HCT116 (cell line): ENCODE measurements at regions not wholly inside any gene's neighbourhood (a gene's known extent, or its start where the extent isn't known, plus 50 kb on each side); places are given as distances from the start of the nearest gene placed in this dataset.

ENCODE experiments used
- CEBPB ChIP-seq: IDR thresholded peaks from 2 replicates; pipeline ENCODE4 v1.6.1; 2012; ENCODE audit warnings: low read depth
- POLR2A ChIP-seq: IDR thresholded peaks from 2 replicates; pipeline ENCODE4 v1.7.0; 2011; ENCODE audit warnings: borderline replicate concordance; ENCODE audit not compliant: insufficient read depth, insufficient read length; ENCODE audit errors: extremely low read depth
- POLR2AphosphoS5 ChIP-seq: IDR thresholded peaks from 2 replicates; pipeline ENCODE4 v1.6.1; 2011; ENCODE audit warnings: mild to moderate bottlenecking, low read depth, low read length, moderate library complexity
- SIN3A ChIP-seq: IDR thresholded peaks from 2 replicates; pipeline ENCODE4 v1.6.1; 2012; ENCODE audit warnings: low read depth
- SP1 ChIP-seq: IDR thresholded peaks from 2 replicates; pipeline ENCODE4 v1.6.1; 2012; ENCODE audit warnings: low read depth
- SRF ChIP-seq: IDR thresholded peaks from 2 replicates; pipeline ENCODE4 v1.6.1; 2012; ENCODE audit warnings: low read depth
- YY1 ChIP-seq: IDR thresholded peaks from 2 replicates; pipeline ENCODE4 v1.6.1; 2011; ENCODE audit warnings: low read length, low read depth, moderate library complexity, mild to moderate bottlenecking; ENCODE audit not compliant: insufficient replicate concordance; ENCODE audit errors: extremely low read depth
- ZFX ChIP-seq: fragments of 450-650 bp; IDR thresholded peaks from 2 replicates; pipeline ENCODE4 v1.6.1; 2017
- ZNF274 ChIP-seq: fragments of 200-500 bp; sonication (Bioruptor generic); IDR thresholded peaks from 2 replicates; pipeline ENCODE4 v1.6.1; 2014; ENCODE audit warnings: mild to moderate bottlenecking, low read depth, low read length, inconsistent platforms
- TF ChIP-seq, protein P1 (sequence below), 3 experiments: fragments of 200-600 bp in 1 of 3; sonication (generic) in 1 of 3; IDR thresholded peaks in 2 of 3; conservative IDR thresholded peaks in 1 of 3; 2 replicates each; pipeline ENCODE4 v1.5.1; 2012 to 2017; ENCODE audit warnings: low read depth in 2 of 3, low read length in 2 of 3, antibody characterized with exemption in 1 of 3, borderline replicate concordance in 1 of 3, control low read depth in 1 of 3, mild to moderate bottlenecking in 1 of 3, mixed read lengths in 1 of 3, mixed run types in 1 of 3, moderate library complexity in 1 of 3; ENCODE audit not compliant: insufficient read depth in 1 of 3
- TF ChIP-seq, protein P2 (sequence below): IDR thresholded peaks from 2 replicates; pipeline ENCODE4 v1.6.1; 2012; ENCODE audit warnings: low read depth

DNA sequence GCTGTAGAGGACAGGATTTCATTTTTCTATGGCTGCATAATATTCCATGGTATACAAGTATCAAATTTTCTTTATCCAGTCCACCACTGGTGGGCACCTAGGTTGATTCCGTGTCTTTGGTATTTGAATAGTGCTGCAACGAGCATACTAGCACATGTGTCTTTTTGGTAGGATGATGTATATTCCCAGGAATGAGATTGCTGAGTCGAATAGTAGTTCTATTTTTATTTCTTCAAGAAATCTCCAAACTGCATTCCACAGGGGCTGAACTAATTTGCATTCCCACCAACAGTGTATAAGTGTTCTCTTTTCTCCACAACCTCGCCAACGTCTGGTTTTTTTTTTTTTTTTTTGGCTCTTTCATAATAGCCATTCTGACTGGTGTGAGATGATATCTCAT lies 550.0 kb downstream of the REEP3 start:
- TF ChIP-seq, protein P1, sequence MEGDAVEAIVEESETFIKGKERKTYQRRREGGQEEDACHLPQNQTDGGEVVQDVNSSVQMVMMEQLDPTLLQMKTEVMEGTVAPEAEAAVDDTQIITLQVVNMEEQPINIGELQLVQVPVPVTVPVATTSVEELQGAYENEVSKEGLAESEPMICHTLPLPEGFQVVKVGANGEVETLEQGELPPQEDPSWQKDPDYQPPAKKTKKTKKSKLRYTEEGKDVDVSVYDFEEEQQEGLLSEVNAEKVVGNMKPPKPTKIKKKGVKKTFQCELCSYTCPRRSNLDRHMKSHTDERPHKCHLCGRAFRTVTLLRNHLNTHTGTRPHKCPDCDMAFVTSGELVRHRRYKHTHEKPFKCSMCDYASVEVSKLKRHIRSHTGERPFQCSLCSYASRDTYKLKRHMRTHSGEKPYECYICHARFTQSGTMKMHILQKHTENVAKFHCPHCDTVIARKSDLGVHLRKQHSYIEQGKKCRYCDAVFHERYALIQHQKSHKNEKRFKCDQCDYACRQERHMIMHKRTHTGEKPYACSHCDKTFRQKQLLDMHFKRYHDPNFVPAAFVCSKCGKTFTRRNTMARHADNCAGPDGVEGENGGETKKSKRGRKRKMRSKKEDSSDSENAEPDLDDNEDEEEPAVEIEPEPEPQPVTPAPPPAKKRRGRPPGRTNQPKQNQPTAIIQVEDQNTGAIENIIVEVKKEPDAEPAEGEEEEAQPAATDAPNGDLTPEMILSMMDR (IDR thresholded peaks at IDR 0.05 in 2 of 3, conservative IDR thresholded peaks at IDR 0.05 in 1 of 3; ENCODE audit: borderline replicate concordance in 1 of 3, insufficient read depth in 1 of 3, low read depth in 2 of 3, low read length in 2 of 3): no peak
- TF ChIP-seq CEBPB: no peak
- TF ChIP-seq POLR2A: no peak
- no peak for TF ChIP-seq ZFX
- no peak for TF ChIP-seq POLR2AphosphoS5
- TF ChIP-seq ZNF274: no peak
- TF ChIP-seq SP1: no peak
- no peak for TF ChIP-seq SIN3A
- no peak for TF ChIP-seq SRF
- no peak for TF ChIP-seq YY1
- TF ChIP-seq, protein P2, sequence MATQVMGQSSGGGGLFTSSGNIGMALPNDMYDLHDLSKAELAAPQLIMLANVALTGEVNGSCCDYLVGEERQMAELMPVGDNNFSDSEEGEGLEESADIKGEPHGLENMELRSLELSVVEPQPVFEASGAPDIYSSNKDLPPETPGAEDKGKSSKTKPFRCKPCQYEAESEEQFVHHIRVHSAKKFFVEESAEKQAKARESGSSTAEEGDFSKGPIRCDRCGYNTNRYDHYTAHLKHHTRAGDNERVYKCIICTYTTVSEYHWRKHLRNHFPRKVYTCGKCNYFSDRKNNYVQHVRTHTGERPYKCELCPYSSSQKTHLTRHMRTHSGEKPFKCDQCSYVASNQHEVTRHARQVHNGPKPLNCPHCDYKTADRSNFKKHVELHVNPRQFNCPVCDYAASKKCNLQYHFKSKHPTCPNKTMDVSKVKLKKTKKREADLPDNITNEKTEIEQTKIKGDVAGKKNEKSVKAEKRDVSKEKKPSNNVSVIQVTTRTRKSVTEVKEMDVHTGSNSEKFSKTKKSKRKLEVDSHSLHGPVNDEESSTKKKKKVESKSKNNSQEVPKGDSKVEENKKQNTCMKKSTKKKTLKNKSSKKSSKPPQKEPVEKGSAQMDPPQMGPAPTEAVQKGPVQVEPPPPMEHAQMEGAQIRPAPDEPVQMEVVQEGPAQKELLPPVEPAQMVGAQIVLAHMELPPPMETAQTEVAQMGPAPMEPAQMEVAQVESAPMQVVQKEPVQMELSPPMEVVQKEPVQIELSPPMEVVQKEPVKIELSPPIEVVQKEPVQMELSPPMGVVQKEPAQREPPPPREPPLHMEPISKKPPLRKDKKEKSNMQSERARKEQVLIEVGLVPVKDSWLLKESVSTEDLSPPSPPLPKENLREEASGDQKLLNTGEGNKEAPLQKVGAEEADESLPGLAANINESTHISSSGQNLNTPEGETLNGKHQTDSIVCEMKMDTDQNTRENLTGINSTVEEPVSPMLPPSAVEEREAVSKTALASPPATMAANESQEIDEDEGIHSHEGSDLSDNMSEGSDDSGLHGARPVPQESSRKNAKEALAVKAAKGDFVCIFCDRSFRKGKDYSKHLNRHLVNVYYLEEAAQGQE: no peak
